Fibroblast of lung (primary cell): ENCODE measurements at regions not wholly inside any gene's neighbourhood (a gene's known extent, or its start where the extent isn't known, plus 50 kb on each side); places are given as distances from the start of the nearest gene placed in this dataset.

Experiments used
- DNase-seq, 2 donors: peaks; one replicate each; pipeline versions ENCODE4 v3.0.0 to v3.0.0-alpha.2; 2010; ENCODE audit warnings: low read depth in 2 of 2
- H2AFZ ChIP-seq: 2 replicates; pipeline ENCODE4 v1.5.1; 2012; ENCODE audit warnings: low read length, control low read depth, inconsistent platforms
- H3K27ac ChIP-seq: 2 replicates; pipeline ENCODE4 v1.5.1; 2011; ENCODE audit warnings: low read length, control low read depth; ENCODE audit not compliant: insufficient read depth
- H3K27me3 ChIP-seq: 2 replicates; pipeline ENCODE4 v1.5.1; 2011; ENCODE audit warnings: mild to moderate bottlenecking, low read length; ENCODE audit not compliant: control insufficient read depth, insufficient read depth
- H3K36me3 ChIP-seq: 2 replicates; pipeline ENCODE4 v1.5.1; 2011; ENCODE audit warnings: low read length; ENCODE audit not compliant: control insufficient read depth, insufficient read depth
- H3K4me1 ChIP-seq: 2 replicates; pipeline ENCODE4 v1.5.1; 2011; ENCODE audit warnings: low read length; ENCODE audit not compliant: control insufficient read depth, insufficient read depth; ENCODE audit errors: extremely low read depth
- H3K4me2 ChIP-seq: 2 replicates; pipeline ENCODE4 v1.5.1; 2011; ENCODE audit warnings: low read length, control low read depth; ENCODE audit not compliant: insufficient read depth; ENCODE audit errors: extremely low read depth
- H3K4me3 ChIP-seq, 4 experiments: fragments of 200-600 bp in 1 of 4; sonication (generic) in 1 of 4; replicated peaks in 1 of 4; 2 replicates each; pipeline ENCODE4 v1.5.1; 2011 to 2016; ENCODE audit warnings: low read length in 4 of 4, low read depth in 3 of 4, mild to moderate bottlenecking in 3 of 4, control low read depth in 2 of 4, inconsistent platforms in 1 of 4, mixed read lengths in 1 of 4; ENCODE audit not compliant: insufficient read depth in 1 of 4; ENCODE audit errors: control extremely low read depth in 1 of 4
- H3K79me2 ChIP-seq: 2 replicates; pipeline ENCODE4 v1.5.1; 2012; ENCODE audit warnings: mild to moderate bottlenecking, low read length, inconsistent platforms; ENCODE audit not compliant: control insufficient read depth, insufficient read depth
- H3K9ac ChIP-seq: 2 replicates; pipeline ENCODE4 v1.5.1; 2011; ENCODE audit warnings: mild to moderate bottlenecking, low read length, control low read depth; ENCODE audit not compliant: insufficient read depth
- H3K9me3 ChIP-seq: 2 replicates; pipeline ENCODE4 v1.5.1; 2012; ENCODE audit warnings: low read depth, low read length; ENCODE audit not compliant: control insufficient read depth, insufficient read depth
- H4K20me1 ChIP-seq: 2 replicates; pipeline ENCODE4 v1.5.1; 2011; ENCODE audit warnings: low read length; ENCODE audit not compliant: control insufficient read depth, insufficient read depth; ENCODE audit errors: extremely low read depth
- EZH2 ChIP-seq: IDR thresholded peaks from 2 replicates; pipeline ENCODE4 v1.5.1; 2012; ENCODE audit warnings: low read length, control low read depth, mild to moderate bottlenecking; ENCODE audit errors: missing control alignments
- TF ChIP-seq, protein P1 (sequence below), 2 donors: IDR thresholded peaks in 1 of 2; conservative IDR thresholded peaks in 1 of 2; 1 replicate in 1 of 2; 2 replicates in 1 of 2; pipeline ENCODE4 v1.5.1; 2011 to 2012; ENCODE audit warnings: low read length in 2 of 2, control low read depth in 1 of 2, inconsistent platforms in 1 of 2, low read depth in 1 of 2, mild to moderate bottlenecking in 1 of 2

DNA sequence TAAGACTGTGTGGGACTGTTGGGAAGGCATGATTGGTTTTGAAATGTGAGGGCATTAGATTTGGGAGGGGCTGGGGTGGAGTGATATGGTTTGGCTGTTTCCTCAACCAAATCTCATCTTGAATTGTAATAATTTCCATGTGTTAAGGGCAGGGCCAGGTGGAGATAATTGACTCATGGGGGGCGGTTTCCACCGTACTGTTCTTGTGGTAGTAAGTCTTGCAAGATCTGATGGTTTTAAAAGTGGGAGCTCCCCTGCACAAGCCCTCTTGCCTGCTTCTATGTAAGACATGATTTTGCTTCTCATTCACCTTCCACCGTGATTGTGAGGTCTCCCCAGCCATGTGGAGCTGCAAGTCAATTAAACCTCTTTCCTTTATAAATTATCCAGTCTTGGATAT lies 76.6 kb upstream of the PPFIA2 start:
- Histone ChIP-seq H3K9ac (no peak overlapping the region), H3K4me3 (no peak overlapping the region), H3K9me3 (no peaks in the 10 kb centered on the region), H3K27me3 (no peaks in the 10 kb centered on the region), H3K36me3 (no peaks in the 10 kb centered on the region), H3K79me2 (no peaks in the 10 kb centered on the region), H2AFZ (no peak overlapping the region), H3K27ac (no peak overlapping the region), H4K20me1 (no peaks in the 10 kb centered on the region), H3K4me2 (no peak overlapping the region), H3K4me1 (no peaks in the 10 kb centered on the region)
- TF ChIP-seq, protein P1, sequence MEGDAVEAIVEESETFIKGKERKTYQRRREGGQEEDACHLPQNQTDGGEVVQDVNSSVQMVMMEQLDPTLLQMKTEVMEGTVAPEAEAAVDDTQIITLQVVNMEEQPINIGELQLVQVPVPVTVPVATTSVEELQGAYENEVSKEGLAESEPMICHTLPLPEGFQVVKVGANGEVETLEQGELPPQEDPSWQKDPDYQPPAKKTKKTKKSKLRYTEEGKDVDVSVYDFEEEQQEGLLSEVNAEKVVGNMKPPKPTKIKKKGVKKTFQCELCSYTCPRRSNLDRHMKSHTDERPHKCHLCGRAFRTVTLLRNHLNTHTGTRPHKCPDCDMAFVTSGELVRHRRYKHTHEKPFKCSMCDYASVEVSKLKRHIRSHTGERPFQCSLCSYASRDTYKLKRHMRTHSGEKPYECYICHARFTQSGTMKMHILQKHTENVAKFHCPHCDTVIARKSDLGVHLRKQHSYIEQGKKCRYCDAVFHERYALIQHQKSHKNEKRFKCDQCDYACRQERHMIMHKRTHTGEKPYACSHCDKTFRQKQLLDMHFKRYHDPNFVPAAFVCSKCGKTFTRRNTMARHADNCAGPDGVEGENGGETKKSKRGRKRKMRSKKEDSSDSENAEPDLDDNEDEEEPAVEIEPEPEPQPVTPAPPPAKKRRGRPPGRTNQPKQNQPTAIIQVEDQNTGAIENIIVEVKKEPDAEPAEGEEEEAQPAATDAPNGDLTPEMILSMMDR (conservative IDR thresholded peaks at IDR 0.05 in 1 of 2, IDR thresholded peaks at IDR 0.05 in 1 of 2; ENCODE audit: low read depth in 1 of 2, low read length in 2 of 2) = no peak
- no peak for TF ChIP-seq EZH2
- DNase-seq = no peak

DNA sequence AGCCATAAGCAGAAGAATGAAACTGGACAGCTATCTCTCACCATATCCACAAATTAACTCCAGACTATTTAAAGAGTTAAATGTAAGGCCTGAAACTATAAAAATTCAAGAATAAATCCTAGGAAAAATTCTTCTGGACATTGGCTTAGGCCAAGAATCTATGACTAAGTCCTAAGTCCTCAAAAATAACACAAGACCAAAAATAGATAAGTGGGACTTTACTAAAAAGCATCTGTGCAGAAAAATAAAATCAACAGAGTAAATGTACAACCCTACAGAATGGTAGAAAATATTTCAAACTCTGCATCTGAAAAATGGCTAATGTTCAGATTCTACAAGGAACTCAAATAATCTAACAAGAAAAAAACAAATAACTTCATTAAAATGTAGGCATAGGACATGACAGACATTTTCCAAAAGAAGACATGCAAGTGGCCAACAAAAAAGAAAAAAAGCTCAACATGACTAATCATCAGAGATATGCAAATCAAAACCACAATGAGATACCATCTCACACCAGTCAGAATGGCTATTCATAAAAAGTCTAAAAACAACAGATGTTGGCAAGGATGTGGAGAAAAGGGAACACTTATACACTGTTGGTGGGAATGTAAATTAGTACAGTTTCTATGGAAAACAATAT lies 61.0 kb upstream of the PPFIA2 start:
- H3K27me3 ChIP-seq = no peaks in the 10 kb centered on the region
- H3K4me1 ChIP-seq = no peaks in the 10 kb centered on the region
- H3K79me2 ChIP-seq = no peaks in the 10 kb centered on the region
- peak in 1 of 2 donors; percentile 89 for DNase-seq
- no peak overlapping the region for H3K4me3 ChIP-seq
- H3K9ac ChIP-seq = no peak overlapping the region
- H3K27ac ChIP-seq = no peak overlapping the region
- no peaks in the 10 kb centered on the region for H3K9me3 ChIP-seq
- no peak overlapping the region for H2AFZ ChIP-seq
- H4K20me1 ChIP-seq = no peaks in the 10 kb centered on the region
- TF ChIP-seq EZH2 = no peak
- TF ChIP-seq, protein P1 (conservative IDR thresholded peaks at IDR 0.05 in 1 of 2, IDR thresholded peaks at IDR 0.05 in 1 of 2; ENCODE audit: low read depth in 1 of 2, low read length in 2 of 2) = no peak
- H3K36me3 ChIP-seq = no peaks in the 10 kb centered on the region
- H3K4me2 ChIP-seq = no peak overlapping the region

GRCh38 chr12:81815611-81816010 lies 56.5 kb upstream of the PPFIA2 start:
- H3K9me3 ChIP-seq = no peaks in the 10 kb centered on the region
- H3K9ac ChIP-seq = no peak overlapping the region
- no peak overlapping the region for H3K4me2 ChIP-seq
- H3K4me1 ChIP-seq = no peaks in the 10 kb centered on the region
- H3K36me3 ChIP-seq = no peaks in the 10 kb centered on the region
- no peaks in the 10 kb centered on the region for H4K20me1 ChIP-seq
- no peak overlapping the region for H3K4me3 ChIP-seq
- H3K79me2 ChIP-seq = no peaks in the 10 kb centered on the region
- DNase-seq = peak in 1 of 2 donors; percentile 76
- TF ChIP-seq EZH2 = no peak
- TF ChIP-seq, protein P1 (conservative IDR thresholded peaks at IDR 0.05 in 1 of 2, IDR thresholded peaks at IDR 0.05 in 1 of 2; ENCODE audit: low read depth in 1 of 2, low read length in 2 of 2) = no peak
- no peaks in the 10 kb centered on the region for H3K27me3 ChIP-seq
- no peak overlapping the region for H3K27ac ChIP-seq
- no peak overlapping the region for H2AFZ ChIP-seq
